HG03097 (cell line): ENCODE measurements at regions not wholly inside any gene's neighbourhood (a gene's known extent, or its start where the extent isn't known, plus 50 kb on each side); places are given as distances from the start of the nearest gene placed in this dataset.

ENCODE experiments used
- ATAC-seq: cut with Tn5 transposase; IDR thresholded peaks from one replicate; pipeline ENCODE4 v1.9.1; 2021; ENCODE audit not compliant: unreplicated experiment, low FRiP score

GRCh38 chr2:14817848-14818247, 185.3 kb downstream of the LRATD1 start:
- ATAC-seq, result no peak

GRCh38 chr2:14826518-14826917, 194.0 kb downstream of the LRATD1 start:
- ATAC-seq, result no peak

- ATAC-seq, result no peak
Observed at GRCh38 chr2:14827226-14828023, 194.9 kb downstream of the LRATD1 start.

GRCh38 chr2:14828223-14828622, 195.7 kb downstream of the LRATD1 start:
- no peak for ATAC-seq

GRCh38 chr2:14828968-14829367, 196.5 kb downstream of the LRATD1 start:
- ATAC-seq, result no peak

- ATAC-seq, result no peak
Observed at GRCh38 chr2:14831458-14831857, 198.9 kb downstream of the LRATD1 start.

- no peak for ATAC-seq
Observed at GRCh38 chr2:14843507-14844204, 211.1 kb downstream of the LRATD1 start.

- no peak for ATAC-seq
Observed at GRCh38 chr2:14855751-14856150, 223.2 kb downstream of the LRATD1 start.

- no peak for ATAC-seq
Observed at GRCh38 chr2:14861181-14861580, 228.7 kb downstream of the LRATD1 start.

GRCh38 chr2:14866736-14867352, 234.3 kb downstream of the LRATD1 start:
- no peak for ATAC-seq

GRCh38 chr2:14867853-14868252, 235.3 kb downstream of the LRATD1 start:
- ATAC-seq, result no peak

- no peak for ATAC-seq
Observed at GRCh38 chr2:14872779-14873325, 240.3 kb downstream of the LRATD1 start.

GRCh38 chr2:14881651-14882327, 249.3 kb downstream of the LRATD1 start:
- no peak for ATAC-seq

- no peak for ATAC-seq
Observed at GRCh38 chr2:14884651-14885050, 252.1 kb downstream of the LRATD1 start.

- no peak for ATAC-seq
Observed at GRCh38 chr2:14891546-14891945, 259.0 kb downstream of the LRATD1 start.

GRCh38 chr2:14896330-14897030, 264.0 kb downstream of the LRATD1 start:
- ATAC-seq, result no peak

GRCh38 chr2:14899621-14900414, 267.3 kb downstream of the LRATD1 start:
- ATAC-seq, result no peak

- no peak for ATAC-seq
Observed at GRCh38 chr2:14901737-14902136, 269.2 kb downstream of the LRATD1 start.

GRCh38 chr2:14902953-14903352, 270.4 kb downstream of the LRATD1 start:
- ATAC-seq, result no peak
